ENCODE measurements at regions not wholly inside any gene's neighbourhood (a gene's known extent, or its start where the extent isn't known, plus 50 kb on each side); places are given as distances from the start of the nearest gene placed in this dataset.

- no peak for TF ChIP-seq CTCF (IDR thresholded peaks at IDR 0.05; ENCODE audit: low read length)
- TF ChIP-seq EZH2 (optimal IDR thresholded peaks at IDR 0.05; ENCODE audit: low read depth, low read length): no peak
Measured at GRCh38 chr14:44798386-44799242, 163.1 kb downstream of the KLHL28 start.

Measured in MM.1S (cell line).